GM21528 (cell line): ENCODE measurements at regions not wholly inside any gene's neighbourhood (a gene's known extent, or its start where the extent isn't known, plus 50 kb on each side); places are given as distances from the start of the nearest gene placed in this dataset.

Source experiments
- ATAC-seq: cut with Tn5 transposase; IDR thresholded peaks from one replicate; pipeline ENCODE4 v1.9.1; 2021; ENCODE audit warnings: mild to moderate bottlenecking, moderate library complexity; ENCODE audit not compliant: unreplicated experiment, low FRiP score

- ATAC-seq: no peak
These were observed 154.8 kb downstream of the GADD45G start for GRCh38 chr9:89759572-89759971.

- no peak for ATAC-seq
These were observed 155.3 kb downstream of the GADD45G start for GRCh38 chr9:89760123-89760522.

GRCh38 chr9:89764217-89764616 is 159.4 kb downstream of the GADD45G start:
- no peak for ATAC-seq

DNA sequence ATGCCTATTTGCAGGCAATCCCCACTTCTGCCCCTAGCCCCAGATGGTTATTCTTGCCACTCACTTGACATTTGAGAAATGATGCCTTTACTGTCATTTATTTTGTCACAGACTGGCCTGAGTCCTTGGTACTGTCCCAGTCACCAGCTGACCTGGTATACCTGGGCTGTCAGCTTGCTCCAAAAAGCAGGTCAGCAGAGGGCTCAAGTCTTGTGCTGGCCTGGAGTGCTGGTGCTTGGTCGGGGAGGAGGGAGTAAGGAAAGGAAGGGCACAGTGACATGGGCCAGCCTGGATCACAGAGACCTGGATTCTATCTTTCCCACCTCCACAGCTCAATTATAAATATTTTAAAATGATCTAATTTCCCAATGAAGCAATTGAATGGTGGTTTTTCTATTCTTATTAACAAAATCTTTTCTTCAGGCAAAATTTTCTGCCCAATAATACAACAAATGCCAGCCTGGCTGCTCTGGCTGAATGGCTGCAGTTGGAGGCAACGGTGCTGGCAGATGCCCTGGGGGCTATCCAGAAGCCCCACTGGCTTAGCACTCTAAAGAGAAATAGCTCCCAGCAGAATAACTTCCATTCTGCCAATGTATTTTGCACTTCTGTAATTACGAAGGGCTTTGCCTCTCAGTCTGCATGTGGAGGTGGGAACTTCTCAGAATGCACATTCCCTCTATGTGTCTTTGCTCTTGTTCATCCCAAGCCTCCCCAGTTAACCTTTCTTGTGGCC is 160.6 kb downstream of the GADD45G start:
- ATAC-seq: no peak

DNA sequence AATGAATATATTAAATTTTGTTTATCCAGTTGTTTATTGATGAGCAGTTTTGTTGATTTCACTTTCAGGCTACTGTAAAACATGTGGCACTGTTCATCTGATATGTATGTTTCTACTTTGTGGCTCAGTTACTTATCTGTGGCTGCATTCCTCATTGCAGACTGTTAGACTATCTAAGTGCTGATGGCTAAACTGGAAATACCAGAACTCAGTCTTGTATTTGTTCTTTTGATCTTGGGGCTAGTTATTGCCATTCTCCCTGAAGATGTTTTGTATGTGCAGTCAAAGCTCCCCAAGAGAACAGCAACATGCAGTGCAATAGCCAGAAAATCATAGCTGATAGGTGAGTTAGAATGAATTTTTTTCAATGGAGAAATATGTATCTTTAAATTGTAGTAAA is 162.2 kb downstream of the GADD45G start:
- ATAC-seq: no peak

DNA sequence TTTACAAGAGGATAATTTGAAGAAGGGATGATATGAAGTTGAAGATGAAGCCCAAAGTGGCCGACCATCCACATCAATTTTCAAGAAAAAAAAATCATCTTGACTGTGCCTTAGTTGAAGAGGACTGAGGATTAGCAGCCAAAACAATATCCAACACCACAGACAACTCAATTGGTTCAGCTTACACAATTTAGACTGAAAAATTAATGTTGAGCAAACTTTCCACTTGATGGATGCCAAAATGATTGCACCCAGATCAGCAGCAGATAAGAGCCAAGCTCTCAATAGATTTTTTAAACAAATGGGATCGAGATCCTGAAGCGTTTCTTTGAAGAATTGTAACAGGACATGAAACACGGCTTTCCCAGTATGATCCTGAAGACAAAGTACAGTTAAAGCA is 163.2 kb downstream of the GADD45G start:
- ATAC-seq: no peak

DNA sequence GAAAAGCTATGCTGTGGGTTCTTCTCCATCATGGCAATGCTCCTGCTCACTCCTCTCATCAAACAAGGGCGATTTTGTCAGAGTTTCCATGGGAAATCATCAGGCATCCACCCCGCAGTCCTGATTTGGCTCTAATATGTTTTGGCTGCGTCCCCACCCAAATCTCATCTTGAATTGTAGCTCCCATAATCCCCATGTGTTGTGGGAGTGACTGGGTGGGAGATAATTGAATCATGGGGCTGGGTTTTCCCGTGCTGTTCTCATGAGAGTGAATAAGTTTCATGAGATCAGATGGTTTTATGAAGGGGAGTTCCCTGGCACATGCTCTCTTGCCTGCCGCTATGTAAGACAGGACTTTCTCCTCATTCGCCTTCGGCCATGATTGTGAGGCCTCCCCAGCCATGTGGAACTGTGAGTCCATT is 163.8 kb downstream of the GADD45G start:
- ATAC-seq: no peak

GRCh38 chr9:89770531-89771174 is 165.8 kb downstream of the GADD45G start:
- ATAC-seq: no peak

- ATAC-seq: no peak
These were observed 166.4 kb downstream of the GADD45G start for GRCh38 chr9:89771205-89771604.

- no peak for ATAC-seq
These were observed 168.4 kb downstream of the GADD45G start for GRCh38 chr9:89773170-89773569.

- no peak for ATAC-seq
These were observed 170.1 kb downstream of the GADD45G start for GRCh38 chr9:89774858-89775370.

GRCh38 chr9:89775641-89776040 is 170.8 kb downstream of the GADD45G start:
- ATAC-seq: no peak

DNA sequence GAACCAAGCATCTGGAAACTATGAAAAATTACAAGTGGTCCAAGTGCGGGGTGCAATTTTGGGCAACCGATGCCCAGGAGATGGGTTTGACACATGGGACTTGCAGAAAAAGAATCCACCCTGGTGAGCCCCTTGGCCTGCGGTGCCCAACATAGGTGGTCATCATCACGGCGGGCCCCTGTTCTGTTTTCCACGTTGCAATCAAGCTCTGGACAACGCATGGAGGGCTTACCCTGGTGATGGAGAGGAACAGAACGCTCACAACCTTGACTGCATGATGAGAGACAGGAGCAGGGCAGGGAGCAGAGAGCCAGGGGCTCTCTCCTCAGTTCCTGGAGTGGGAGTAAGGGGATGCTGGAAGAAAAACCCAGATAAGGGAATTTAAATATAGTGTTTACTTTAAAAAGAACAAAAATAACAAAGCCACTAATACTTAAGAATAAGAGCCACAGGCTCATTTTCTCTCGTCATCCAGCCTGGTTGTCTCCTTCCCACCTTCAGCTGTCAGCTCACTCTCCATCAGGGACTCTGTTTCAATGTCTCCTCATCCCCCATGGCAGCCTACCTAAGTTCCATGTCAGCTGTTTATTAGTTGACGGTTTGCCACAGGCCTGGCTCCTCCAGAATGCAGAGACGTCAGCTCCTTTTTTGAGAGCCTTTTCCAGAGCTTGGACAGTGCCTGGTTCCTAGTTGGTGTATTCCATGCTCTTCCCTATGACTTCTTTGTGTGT is 172.1 kb downstream of the GADD45G start:
- ATAC-seq: no peak

GRCh38 chr9:89777544-89777943 is 172.7 kb downstream of the GADD45G start:
- no peak for ATAC-seq

DNA sequence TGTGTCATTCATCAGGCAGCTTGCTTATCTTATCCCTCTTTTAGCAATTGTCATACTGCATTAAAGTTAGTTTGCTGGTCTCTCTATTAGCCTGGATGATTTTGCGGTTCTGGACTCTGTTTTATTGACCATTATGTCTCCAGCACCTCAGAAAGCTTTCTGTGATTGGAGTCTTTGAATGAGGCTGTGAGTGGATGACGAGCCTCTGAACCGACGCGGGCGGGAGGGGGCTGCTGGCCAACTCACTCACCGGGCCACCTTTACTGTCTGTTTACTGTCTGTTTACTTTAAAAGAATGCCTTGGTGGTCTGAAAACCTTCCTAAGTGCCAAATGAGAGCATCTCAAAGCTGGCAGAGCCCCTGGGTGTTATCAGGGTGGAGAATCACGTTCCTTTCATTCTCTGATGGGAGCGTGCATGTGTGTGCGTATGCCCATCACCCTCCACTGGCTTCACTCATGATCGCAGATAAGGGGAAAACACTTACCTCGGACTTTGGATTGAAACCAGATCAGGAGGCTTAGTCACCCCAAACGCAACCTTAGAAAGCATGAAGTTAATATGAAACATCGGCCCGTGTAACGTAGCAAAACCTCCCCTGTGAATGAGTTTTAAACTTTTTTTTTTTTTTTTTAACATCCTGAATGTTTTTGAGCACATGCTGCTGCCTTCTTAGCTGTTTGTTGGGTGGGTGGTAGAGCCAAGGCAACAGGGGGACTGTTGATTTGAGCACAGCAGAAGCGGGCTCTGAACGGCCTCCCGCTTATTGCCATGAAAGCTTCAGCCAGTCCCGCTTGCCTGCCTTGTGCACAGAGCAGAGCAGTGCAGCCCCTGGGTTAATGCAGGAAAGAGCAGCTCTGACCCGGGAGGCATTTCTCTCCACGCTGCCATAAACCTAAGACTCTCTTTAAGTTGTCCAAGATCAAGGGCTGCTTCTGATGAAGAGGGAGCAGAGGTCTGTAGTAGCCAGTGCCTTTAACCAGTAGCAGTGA is 173.6 kb downstream of the GADD45G start:
- ATAC-seq: no peak

GRCh38 chr9:89779405-89780203 is 174.8 kb downstream of the GADD45G start:
- ATAC-seq: no peak

DNA sequence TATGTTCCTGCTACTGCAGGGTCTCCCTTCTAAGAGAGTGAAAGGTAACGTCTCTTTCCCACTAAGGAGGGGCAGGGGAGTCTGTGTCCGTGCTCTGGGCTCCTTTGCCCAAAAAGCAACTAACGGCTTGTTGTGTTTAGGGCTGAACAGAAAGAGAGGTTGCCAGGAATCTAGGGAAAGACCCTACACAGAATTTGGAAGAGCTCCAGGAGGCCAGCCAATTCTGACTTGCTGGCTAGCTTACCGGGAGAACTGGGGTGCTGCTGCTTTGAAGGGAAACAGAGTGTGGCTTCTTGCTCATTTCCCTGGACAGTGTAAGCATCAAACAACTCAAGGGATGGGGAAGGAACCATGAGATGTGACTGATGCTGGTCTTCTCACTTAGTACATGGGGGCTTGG is 176.1 kb downstream of the GADD45G start:
- ATAC-seq: no peak

- no peak for ATAC-seq
These were observed 177.2 kb downstream of the GADD45G start for GRCh38 chr9:89781838-89782540.

DNA sequence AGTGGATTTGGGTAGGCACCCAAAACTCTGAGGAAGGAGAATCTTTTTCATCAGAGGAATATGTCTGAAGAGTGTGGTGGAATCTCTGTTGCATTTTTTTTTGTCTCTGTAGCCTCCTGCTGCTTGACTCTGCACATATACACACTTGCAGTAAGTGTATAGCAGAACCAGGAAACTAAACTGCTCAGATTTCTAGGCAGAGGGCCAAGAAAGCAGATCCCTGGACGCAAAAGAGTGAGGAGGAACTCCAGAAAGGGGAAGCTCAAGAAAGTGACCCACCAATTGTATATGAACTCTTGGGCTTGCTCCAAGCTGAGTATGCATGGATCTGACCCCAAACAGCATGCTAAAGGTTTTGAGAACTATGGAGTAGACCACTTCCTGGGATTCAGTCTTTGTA is 181.8 kb downstream of the GADD45G start:
- ATAC-seq: no peak
